ENCODE measurements at regions not wholly inside any gene's neighbourhood (a gene's known extent, or its start where the extent isn't known, plus 50 kb on each side); places are given as distances from the start of the nearest gene placed in this dataset.

DNA sequence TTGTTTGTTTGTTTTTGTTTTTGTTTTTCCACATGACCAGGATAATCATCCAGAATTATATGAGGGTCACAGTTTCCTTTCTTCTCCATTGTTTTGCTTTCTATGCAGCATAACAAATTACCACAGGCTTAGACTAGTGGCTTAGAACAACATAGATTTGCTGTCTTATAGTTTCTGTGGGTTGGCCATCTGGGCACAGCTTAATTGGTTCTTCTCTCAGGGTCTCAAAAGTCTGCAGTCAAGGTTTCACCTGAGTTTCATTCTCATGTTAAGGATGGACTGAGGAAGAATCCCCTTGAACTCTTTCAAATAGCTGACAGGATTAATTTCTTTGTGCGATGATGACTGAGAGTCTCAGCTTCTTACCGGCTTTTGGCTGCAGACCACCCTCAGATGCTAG, 559.8 kb downstream of the PRDM9 start:
- H3K27ac Mint-ChIP-seq, result no peak overlapping the region
- no peaks in the 10 kb centered on the region for H3K4me1 ChIP-seq (ENCODE audit: control insufficient read depth, insufficient read depth, low read length)
- no peak for TF ChIP-seq CTCF (conservative IDR thresholded peaks at IDR 0.05)
- H3K27me3 Mint-ChIP-seq (ENCODE audit: insufficient read depth), result no peaks in the 10 kb centered on the region
- no peaks in the 10 kb centered on the region for H3K27me3 ChIP-seq (ENCODE audit: control insufficient read depth, insufficient read depth, low read length, poor library complexity, severe bottlenecking)
- peaks cover 2% of the 10 kb centered on the region for H3K9me3 Mint-ChIP-seq
- no peak overlapping the region for H3K27ac ChIP-seq (ENCODE audit: low read depth, low read length)
- H3K9me3 ChIP-seq (ENCODE audit: control insufficient read depth, low read length), result no peaks in the 10 kb centered on the region
- H3K36me3 ChIP-seq (ENCODE audit: control insufficient read depth, insufficient read depth, low read length), result no peaks in the 10 kb centered on the region
- DNase-seq, result no peak
- H3K9ac ChIP-seq (ENCODE audit: extremely low read depth, low read length, poor library complexity, severe bottlenecking), result no peak overlapping the region
- no peak overlapping the region for H3K4me3 ChIP-seq (ENCODE audit: low read length)
- H3K4me3 Mint-ChIP-seq, result no peak overlapping the region
- H3K36me3 Mint-ChIP-seq (ENCODE audit: low read depth), result no peaks in the 10 kb centered on the region
- peaks cover under 1% of the 10 kb centered on the region for H3K4me1 Mint-ChIP-seq
- WGBS, 2 experiments (ENCODE audit: insufficient coverage in 1 of 2, insufficient read length in 1 of 2), result 94 to 100% methylated on average over 2 of the region's 2 CpGs

DNA sequence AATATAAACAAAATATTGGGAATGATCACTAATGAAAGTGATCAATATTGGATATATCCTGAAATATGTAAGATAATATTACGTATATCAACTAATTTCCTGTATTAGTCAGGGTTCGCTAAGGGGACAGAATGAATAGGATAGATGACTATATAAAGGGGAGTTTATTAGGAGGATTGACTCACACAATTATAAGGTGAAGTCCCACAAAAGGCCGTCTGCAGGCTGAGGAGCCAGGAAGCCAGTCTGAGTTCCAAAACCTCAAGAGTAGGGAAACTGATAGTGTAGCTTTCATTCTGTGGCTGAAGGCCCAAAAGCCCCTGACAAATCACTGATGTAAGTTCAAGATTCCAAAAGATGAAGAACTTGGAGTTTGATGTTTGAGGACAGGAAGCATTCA, 561.1 kb downstream of the PRDM9 start:
- DNase-seq, result no peak
- no peak overlapping the region for H3K4me3 Mint-ChIP-seq
- H3K36me3 Mint-ChIP-seq (ENCODE audit: low read depth), result no peaks in the 10 kb centered on the region
- no peaks in the 10 kb centered on the region for H3K27me3 ChIP-seq (ENCODE audit: control insufficient read depth, insufficient read depth, low read length, poor library complexity, severe bottlenecking)
- H3K27ac ChIP-seq (ENCODE audit: low read depth, low read length), result no peak overlapping the region
- 92 to 100% methylated on average over 1 to 3 of the region's 3 CpGs for WGBS, 2 experiments (ENCODE audit: insufficient coverage in 1 of 2, insufficient read length in 1 of 2)
- peaks cover 4% of the 10 kb centered on the region for H3K4me1 ChIP-seq (ENCODE audit: control insufficient read depth, insufficient read depth, low read length)
- no peak for TF ChIP-seq CTCF (conservative IDR thresholded peaks at IDR 0.05)
- H3K9me3 ChIP-seq (ENCODE audit: control insufficient read depth, low read length), result no peaks in the 10 kb centered on the region
- H3K9me3 Mint-ChIP-seq, result peaks cover 2% of the 10 kb centered on the region
- no peak overlapping the region for H3K4me3 ChIP-seq (ENCODE audit: low read length)
- no peaks in the 10 kb centered on the region for H3K27me3 Mint-ChIP-seq (ENCODE audit: insufficient read depth)
- H3K4me1 Mint-ChIP-seq, result peaks cover 5% of the 10 kb centered on the region
- no peaks in the 10 kb centered on the region for H3K36me3 ChIP-seq (ENCODE audit: control insufficient read depth, insufficient read depth, low read length)
- no peak overlapping the region for H3K27ac Mint-ChIP-seq
- no peak overlapping the region for H3K9ac ChIP-seq (ENCODE audit: extremely low read depth, low read length, poor library complexity, severe bottlenecking)

GRCh38 chr5:24073107-24073506, 565.7 kb downstream of the PRDM9 start:
- peaks cover 5% of the 10 kb centered on the region for H3K4me1 Mint-ChIP-seq
- WGBS, 2 experiments (ENCODE audit: insufficient coverage in 1 of 2, insufficient read length in 1 of 2), result 94 to 100% methylated on average over 1 to 4 of the region's 4 CpGs
- Histone ChIP-seq H3K4me3 (ENCODE audit: low read length) (no peak overlapping the region), H3K4me1 (ENCODE audit: control insufficient read depth, insufficient read depth, low read length) (peaks cover 4% of the 10 kb centered on the region), H3K27me3 (ENCODE audit: control insufficient read depth, insufficient read depth, low read length, poor library complexity, severe bottlenecking) (no peaks in the 10 kb centered on the region), H3K27ac (ENCODE audit: low read depth, low read length) (no peak overlapping the region), H3K9ac (ENCODE audit: extremely low read depth, low read length, poor library complexity, severe bottlenecking) (no peak overlapping the region), H3K36me3 (ENCODE audit: control insufficient read depth, insufficient read depth, low read length) (no peaks in the 10 kb centered on the region), H3K9me3 (ENCODE audit: control insufficient read depth, low read length) (no peaks in the 10 kb centered on the region)
- no peak for TF ChIP-seq CTCF (conservative IDR thresholded peaks at IDR 0.05)
- no peak for DNase-seq
- H3K27me3 Mint-ChIP-seq (ENCODE audit: insufficient read depth), result no peaks in the 10 kb centered on the region
- no peaks in the 10 kb centered on the region for H3K36me3 Mint-ChIP-seq (ENCODE audit: low read depth)
- H3K4me3 Mint-ChIP-seq, result no peak overlapping the region
- peaks cover 2% of the 10 kb centered on the region for H3K9me3 Mint-ChIP-seq
- H3K27ac Mint-ChIP-seq, result no peak overlapping the region

All from endodermal cell (in vitro differentiated cells).